T47D (cell line): ENCODE measurements at regions not wholly inside any gene's neighbourhood (a gene's known extent, or its start where the extent isn't known, plus 50 kb on each side); places are given as distances from the start of the nearest gene placed in this dataset.

Source experiments
- DNase-seq, 2 experiments: peaks; one replicate each; pipeline versions ENCODE4 v3.0.0 to v3.0.0-alpha.2; 2011 to 2012; ENCODE audit warnings: low read depth in 1 of 2, low spot score in 1 of 2
- JUND ChIP-seq: IDR thresholded peaks from 2 replicates; pipeline ENCODE4 v1.6.1; 2012; ENCODE audit warnings: low read depth
- in situ Hi-C: cut with HindIII; loops from 2 replicates; pipeline ENCODE4 v1.10.0; 2016; ENCODE audit warnings: low sequenced_read_pairs, low pct_unique_long_range_greater_than_20kb

DNA sequence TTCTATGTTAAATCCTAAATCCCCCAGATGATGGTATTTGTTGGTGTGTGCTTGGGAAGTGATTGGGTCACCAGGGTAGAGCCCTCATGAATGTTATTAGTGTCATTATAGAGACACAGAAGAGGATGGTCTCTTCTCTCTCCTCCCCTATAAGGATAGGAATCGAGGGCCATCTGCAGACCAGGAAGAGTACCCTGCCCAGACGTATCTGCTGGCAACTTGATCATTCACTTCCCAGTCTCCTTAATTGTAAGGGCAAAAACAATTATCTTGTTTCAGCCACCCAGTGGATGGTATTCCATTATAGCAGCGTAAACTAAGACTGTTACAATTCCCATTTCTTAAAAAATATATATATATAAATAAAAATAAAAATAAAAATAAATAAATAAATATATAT, 892.2 kb downstream of the SI start:
- in situ Hi-C loops = no loop called here
- no peak for DNase-seq
- TF ChIP-seq JUND = no peak

DNA sequence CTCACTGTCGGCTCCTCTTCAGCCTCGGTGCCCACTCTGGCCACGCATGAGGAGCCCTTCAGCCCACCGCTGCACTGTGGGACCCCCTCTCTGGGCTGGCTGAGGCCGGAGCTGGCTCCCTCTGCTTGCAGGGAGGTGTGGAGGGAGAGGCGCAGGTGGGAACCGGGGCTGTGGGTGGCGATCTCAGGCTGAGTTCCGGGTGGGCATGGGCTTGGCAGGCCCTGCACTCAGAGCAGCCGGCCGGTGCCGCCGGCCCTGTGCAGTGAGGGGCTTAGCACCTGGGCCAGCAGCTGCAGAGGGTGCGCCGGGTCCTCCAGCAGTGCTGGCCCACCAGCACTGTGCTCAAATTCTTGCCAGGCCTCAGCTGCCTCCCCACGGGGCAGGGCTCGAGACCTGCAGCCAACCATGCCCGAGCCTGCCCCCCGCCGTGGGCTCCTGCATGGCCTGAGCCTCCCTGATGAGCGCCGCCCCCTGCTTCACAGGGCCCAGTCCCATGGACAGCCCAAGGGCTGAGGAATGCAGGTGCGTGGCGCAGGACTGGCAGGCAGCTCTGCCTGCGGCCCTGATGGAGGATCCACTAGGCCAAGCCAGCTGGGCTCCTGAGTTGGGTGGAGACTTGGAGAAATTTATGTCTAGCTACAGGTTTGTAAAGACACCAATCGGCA, 899.1 kb downstream of the SI start:
- DNase-seq = no peak
- in situ Hi-C loops = no loop called here

DNA sequence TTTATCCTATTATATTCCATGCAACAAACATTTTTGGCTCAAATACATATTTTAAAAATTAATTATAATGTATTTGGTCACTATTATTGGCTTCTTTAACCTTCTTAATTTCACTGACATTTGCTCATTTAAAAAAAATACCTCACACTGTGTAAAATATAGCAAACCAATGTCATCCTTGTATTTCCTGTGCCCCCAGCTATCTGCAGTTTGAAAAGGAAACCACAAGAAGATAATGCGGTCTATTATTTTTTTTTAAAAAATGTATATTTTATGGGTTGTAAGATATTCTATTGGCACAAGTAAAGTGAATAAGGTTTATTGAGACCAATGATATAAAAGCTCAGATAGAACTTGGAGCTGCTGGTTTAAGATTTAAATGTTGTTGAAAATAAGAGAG, 904.2 kb downstream of the SI start:
- in situ Hi-C loops = no loop called here
- DNase-seq = no peak
- no peak for TF ChIP-seq JUND

More for the DNA sequence above, 899.1 kb downstream of the SI start:
- TF ChIP-seq JUND = no peak

- no peak for DNase-seq
- no peak for TF ChIP-seq JUND
These were observed 922.9 kb downstream of the SI start for GRCh38 chr3:164155400-164155799.

DNA sequence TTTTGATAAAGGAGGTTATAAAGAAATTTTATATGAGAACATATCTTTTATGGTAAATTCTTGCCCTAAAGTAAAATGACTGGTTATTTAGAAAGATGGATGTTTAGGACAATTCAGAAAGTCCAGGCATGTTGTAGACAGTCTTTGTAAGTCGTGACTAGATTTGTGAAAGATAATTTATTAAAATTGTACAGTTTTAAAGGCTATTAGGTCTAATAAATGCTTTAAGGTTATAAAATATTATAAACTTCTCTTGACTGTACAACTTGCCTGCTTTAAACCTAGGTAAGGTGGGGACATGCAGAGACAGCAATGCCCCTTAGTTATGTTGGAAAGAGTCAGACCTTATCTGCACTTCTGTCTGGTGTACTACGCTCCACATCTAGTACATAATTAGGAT, 933.5 kb downstream of the SI start:
- in situ Hi-C loops = no loop called here
- no peak for TF ChIP-seq JUND
- DNase-seq = no peak

More at GRCh38 chr3:164155400-164155799, 922.9 kb downstream of the SI start:
- in situ Hi-C loops = no loop called here

DNA sequence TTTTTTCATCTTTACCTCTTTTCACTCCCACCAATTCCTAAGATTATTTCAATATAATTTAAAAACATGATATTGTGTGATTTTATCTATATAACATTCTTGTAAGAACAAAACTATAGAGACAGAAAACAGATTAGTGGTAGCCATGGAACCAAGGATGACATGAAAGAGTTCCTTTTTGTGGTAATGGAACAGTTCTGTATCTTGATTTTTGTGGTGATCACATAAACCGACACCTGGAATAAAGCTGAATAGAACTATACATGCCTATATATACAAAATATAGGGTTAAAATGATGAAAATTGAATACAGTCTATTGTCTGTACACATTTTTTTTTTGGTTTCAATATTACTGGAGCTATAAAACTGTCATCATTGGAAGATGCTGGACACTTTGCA, 945.4 kb downstream of the SI start:
- no peak for TF ChIP-seq JUND
- DNase-seq = no peak
- in situ Hi-C loops = no loop called here

DNA sequence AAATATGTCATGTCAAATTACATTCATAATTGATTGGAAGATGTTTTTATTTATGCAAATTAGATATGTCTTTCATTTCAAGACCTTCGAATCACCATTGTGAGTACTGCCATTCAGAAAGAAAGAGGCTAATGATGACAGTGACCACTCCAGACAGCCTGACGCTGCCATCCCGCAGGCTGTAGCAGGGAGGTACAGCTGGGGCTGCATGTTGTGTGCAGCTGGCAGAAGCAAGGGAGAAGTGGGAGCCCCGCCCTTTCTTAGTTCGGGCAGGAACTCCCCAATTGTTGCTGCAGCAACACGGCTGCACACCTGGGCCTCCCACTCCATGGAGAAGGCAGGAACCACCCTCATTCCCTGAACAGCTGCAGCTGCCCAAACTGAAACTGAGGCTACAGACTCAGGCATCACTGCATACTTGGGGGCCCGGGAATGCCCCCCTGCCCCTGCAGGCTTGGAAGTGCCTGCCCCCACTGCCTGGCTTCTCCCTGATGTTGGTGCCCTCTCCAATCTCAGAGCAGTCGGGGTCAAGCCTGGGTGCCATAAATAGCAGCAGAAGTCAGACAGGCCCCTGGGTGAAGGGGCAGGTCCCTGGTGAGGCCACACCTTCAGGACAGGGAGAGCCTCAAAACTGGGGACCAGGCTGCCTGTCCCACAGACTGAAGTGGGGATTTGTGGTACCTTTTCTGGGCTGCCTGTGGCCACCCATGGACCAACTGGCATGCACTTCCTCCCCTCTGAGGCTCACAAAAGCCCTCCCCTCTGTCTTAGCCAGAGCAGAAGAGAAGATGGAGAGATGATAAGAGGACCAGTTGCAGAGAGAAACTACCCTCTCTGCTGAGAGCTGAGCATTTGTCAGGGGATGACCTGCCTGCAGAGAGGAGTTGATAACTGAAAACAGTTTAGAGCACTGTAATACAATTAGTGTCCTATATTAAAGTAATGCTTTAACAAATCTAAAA, 964.6 kb downstream of the SI start:
- in situ Hi-C loops = no loop called here
- no peak for DNase-seq
- no peak for TF ChIP-seq JUND

- no peak for TF ChIP-seq JUND
- DNase-seq = no peak
- in situ Hi-C loops = no loop called here
These were observed 981.9 kb downstream of the SI start for GRCh38 chr3:164096352-164096751.

DNA sequence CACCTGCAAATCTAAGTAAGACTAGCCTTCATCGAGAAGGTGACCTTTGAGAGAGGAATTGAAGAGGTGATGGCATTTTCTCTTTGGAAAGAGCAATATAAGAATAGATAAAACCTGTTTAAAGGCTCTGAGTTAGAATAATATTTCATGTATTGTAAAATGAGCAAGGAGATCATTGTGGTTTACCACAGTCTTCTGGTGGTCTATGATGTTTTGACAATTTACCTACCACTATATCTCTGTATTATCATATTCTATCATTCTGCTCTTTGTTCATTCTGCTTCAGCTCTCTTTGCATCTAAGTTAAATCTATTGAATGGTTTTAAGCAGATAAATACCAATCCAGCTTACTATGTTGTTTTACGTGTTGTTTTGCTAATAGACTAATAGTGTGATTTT, 982.3 kb downstream of the SI start:
- no peak for DNase-seq
- TF ChIP-seq JUND = no peak
- in situ Hi-C loops = no loop called here

GRCh38 chr3:164095279-164095678, 983.0 kb downstream of the SI start:
- no peak for TF ChIP-seq JUND
- DNase-seq = no peak
- in situ Hi-C loops = no loop called here

DNA sequence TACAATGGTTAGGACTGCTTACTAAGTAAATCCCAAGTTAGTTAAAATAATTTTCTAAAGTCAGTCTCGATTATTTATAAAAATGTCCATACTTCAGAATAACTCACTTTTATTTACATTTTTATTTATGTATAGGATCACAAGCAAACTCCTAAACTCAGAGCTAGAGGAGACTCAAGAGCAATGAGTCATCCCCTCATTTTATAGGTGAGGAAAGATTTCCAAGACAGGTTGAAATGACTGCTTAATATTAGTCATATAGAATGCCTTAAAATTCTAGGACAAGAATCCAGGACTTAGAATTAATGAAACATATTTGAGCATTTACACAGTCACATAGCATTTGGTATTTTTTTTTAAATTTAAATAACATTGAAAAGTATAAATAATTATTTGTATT, 983.8 kb downstream of the SI start:
- no peak for DNase-seq
- in situ Hi-C loops = no loop called here
- TF ChIP-seq JUND = no peak

- no peak for TF ChIP-seq JUND
- no peak for DNase-seq
- in situ Hi-C loops = no loop called here
These were observed 998.1 kb downstream of the SI start for GRCh38 chr3:164080208-164080607.

GRCh38 chr3:164064298-164064697, 1014.0 kb downstream of the SI start:
- in situ Hi-C loops = no loop called here
- DNase-seq = no peak
- no peak for TF ChIP-seq JUND

GRCh38 chr3:164060923-164061322, 1017.4 kb downstream of the SI start:
- no peak for TF ChIP-seq JUND
- no peak for DNase-seq
- in situ Hi-C loops = no loop called here
